IMR-90 (cell line): ENCODE measurements at regions not wholly inside any gene's neighbourhood (a gene's known extent, or its start where the extent isn't known, plus 50 kb on each side); places are given as distances from the start of the nearest gene placed in this dataset.

Source experiments
- ATAC-seq: fragments of 200-7000 bp; cut with Tn5 transposase; 2 replicates; pipeline ENCODE4 v1.9.1; 2020; ENCODE audit warnings: low read depth, mild to moderate bottlenecking, moderate library complexity
- BruUV-seq: library from RNA; stranded (reverse); fragments of 400-500 nt; replicated peaks from 2 replicates; lab custom pipeline; 2021; lab: Mats Ljungman, UMichigan
- CTCF ChIA-PET: fragments of 300-600 bp; formaldehyde crosslinking; extraction: SDS; loops from one replicate; lab custom pipeline; 2021; ENCODE audit warnings: antibody characterized with exemption; lab: Yijun Ruan, JAX
- POLR2A ChIA-PET: fragments of 300-600 bp; sonication (Branson Sonifier 250); formaldehyde crosslinking; loops from one replicate; lab custom pipeline; 2022; ENCODE audit warnings: antibody characterized with exemption; ENCODE audit not compliant: unreplicated experiment; lab: Charles Lee
- DNase-seq: peaks from one replicate; pipeline ENCODE4 v3.0.0; 2013
- H2AFZ ChIP-seq: replicated peaks from 2 replicates; pipeline ENCODE3; 2013; ENCODE audit warnings: low read length, mild to moderate bottlenecking; ENCODE audit not compliant: poor library complexity
- H2AK5ac ChIP-seq: 2 replicates; pipeline ENCODE4 v1.6.1; 2013; ENCODE audit warnings: low read depth, low read length, inconsistent platforms
- H2AK9ac ChIP-seq: replicated peaks from 2 replicates; pipeline ENCODE3; 2013; ENCODE audit warnings: mild to moderate bottlenecking, low read depth, low read length, moderate library complexity; ENCODE audit not compliant: poor library complexity
- H2BK120ac ChIP-seq: 2 replicates; pipeline ENCODE4 v1.6.1; 2013; ENCODE audit warnings: low read depth, low read length, inconsistent platforms
- H2BK15ac ChIP-seq: 3 replicates; pipeline ENCODE4 v1.6.1; 2013; ENCODE audit warnings: low read depth, low read length, inconsistent platforms
- H2BK20ac ChIP-seq: 2 replicates; pipeline ENCODE4 v1.6.1; 2013; ENCODE audit warnings: low read depth, mild to moderate bottlenecking, inconsistent platforms, low read length, moderate library complexity
- H2BK5ac ChIP-seq: 2 replicates; pipeline ENCODE4 v1.6.1; 2013; ENCODE audit warnings: mild to moderate bottlenecking, low read depth, low read length, inconsistent platforms; ENCODE audit not compliant: poor library complexity, severe bottlenecking
- H3K14ac ChIP-seq: replicated peaks from 2 replicates; pipeline ENCODE4 v1.6.1; 2013; ENCODE audit warnings: low read depth, low read length, inconsistent platforms
- H3K18ac ChIP-seq: 2 replicates; pipeline ENCODE4 v1.6.1; 2013; ENCODE audit warnings: low read depth, low read length, control low read depth
- H3K23ac ChIP-seq: 2 replicates; pipeline ENCODE4 v1.6.1; 2013; ENCODE audit warnings: low read depth, low read length, inconsistent platforms
- H3K27ac ChIP-seq: 2 replicates; pipeline ENCODE4 v1.5.1; 2013; ENCODE audit warnings: mild to moderate bottlenecking, control low read depth, low read length; ENCODE audit not compliant: insufficient read depth
- H3K27me3 ChIP-seq: 2 replicates; pipeline ENCODE4 v1.6.1; 2013; ENCODE audit warnings: low read length; ENCODE audit not compliant: control insufficient read depth, insufficient read depth
- H3K36me3 ChIP-seq: 2 replicates; pipeline ENCODE4 v1.6.1; 2013; ENCODE audit warnings: low read length, mixed read lengths; ENCODE audit not compliant: control insufficient read depth, insufficient read depth
- H3K4ac ChIP-seq: 2 replicates; pipeline ENCODE4 v1.6.1; 2013; ENCODE audit warnings: low read depth, low read length, inconsistent platforms
- H3K4me1 ChIP-seq: 2 replicates; pipeline ENCODE4 v1.6.1; 2013; ENCODE audit warnings: low read length, mixed read lengths; ENCODE audit not compliant: control insufficient read depth, insufficient read depth
- H3K4me2 ChIP-seq: 2 replicates; pipeline ENCODE4 v1.6.1; 2013; ENCODE audit warnings: low read depth, mild to moderate bottlenecking, control low read depth, low read length, moderate library complexity
- H3K4me3 ChIP-seq: 2 replicates; pipeline ENCODE4 v1.5.1; 2013; ENCODE audit warnings: low read depth, mild to moderate bottlenecking, control low read depth, low read length, moderate library complexity; ENCODE audit not compliant: insufficient read depth
- H3K56ac ChIP-seq: 2 replicates; pipeline ENCODE4 v1.6.1; 2013; ENCODE audit warnings: low read length, inconsistent platforms; ENCODE audit not compliant: insufficient read depth; ENCODE audit errors: extremely low read depth
- H3K79me1 ChIP-seq, 2 experiments: 2 replicates each; pipeline ENCODE4 v1.6.1; 2013; ENCODE audit warnings: low read length in 2 of 2, inconsistent platforms in 1 of 2, low read depth in 1 of 2
- H3K9ac ChIP-seq: 2 replicates; pipeline ENCODE4 v1.6.1; 2013; ENCODE audit warnings: low read depth, low read length, control low read depth
- H3K9me1 ChIP-seq: 2 replicates; pipeline ENCODE4 v1.6.1; 2013; ENCODE audit warnings: low read length, inconsistent platforms; ENCODE audit not compliant: insufficient read depth
- H3K9me3 ChIP-seq: 2 replicates; pipeline ENCODE4 v1.6.1; 2013; ENCODE audit warnings: low read length; ENCODE audit not compliant: control insufficient read depth, insufficient read depth
- H4K20me1 ChIP-seq: 2 replicates; pipeline ENCODE4 v1.6.1; 2013; ENCODE audit warnings: low read length, inconsistent platforms; ENCODE audit not compliant: insufficient read depth
- H4K5ac ChIP-seq: 2 replicates; pipeline ENCODE4 v1.6.1; 2013; ENCODE audit warnings: mild to moderate bottlenecking, low read depth, low read length, control low read depth
- H4K8ac ChIP-seq, 2 experiments: 2 replicates each; pipeline ENCODE4 v1.6.1; 2013; ENCODE audit warnings: low read depth in 2 of 2, low read length in 2 of 2, control low read depth in 1 of 2, inconsistent platforms in 1 of 2
- H4K91ac ChIP-seq: 2 replicates; pipeline ENCODE4 v1.6.1; 2013; ENCODE audit warnings: low read depth, low read length, inconsistent platforms; ENCODE audit not compliant: insufficient read depth
- BHLHE40 ChIP-seq: fragments of 150-350 bp; IDR thresholded peaks from 2 replicates; pipeline ENCODE4 v1.6.1; 2016; ENCODE audit warnings: mild to moderate bottlenecking, low read depth, low read length
- CEBPB ChIP-seq: IDR thresholded peaks from 2 replicates; pipeline ENCODE4 v1.6.1; 2012; ENCODE audit warnings: low read depth, low read length, improper control_type of control experiment
- CHD1 ChIP-seq: IDR thresholded peaks from 2 replicates; pipeline ENCODE4 v1.6.1; 2012; ENCODE audit warnings: low read depth, low read length, improper control_type of control experiment
- FOS ChIP-seq: fragments of 150-350 bp; IDR thresholded peaks from 2 replicates; pipeline ENCODE4 v1.6.1; 2016; ENCODE audit warnings: low read depth, low read length
- MAFK ChIP-seq: IDR thresholded peaks from 2 replicates; pipeline ENCODE4 v1.6.1; 2012; ENCODE audit warnings: low read depth, low read length, improper control_type of control experiment
- MAZ ChIP-seq: IDR thresholded peaks from 2 replicates; pipeline ENCODE4 v1.6.1; 2012; ENCODE audit warnings: low read depth, mild to moderate bottlenecking, low read length, improper control_type of control experiment, moderate library complexity, borderline replicate concordance
- MXI1 ChIP-seq: IDR thresholded peaks from 2 replicates; pipeline ENCODE4 v1.6.1; 2012; ENCODE audit warnings: low read depth, mild to moderate bottlenecking, low read length, moderate library complexity, borderline replicate concordance
- NFE2L2 ChIP-seq: fragments of 150-350 bp; IDR thresholded peaks from 2 replicates; pipeline ENCODE4 v1.6.1; 2016; ENCODE audit warnings: low read depth, mild to moderate bottlenecking, low read length
- POLR2A ChIP-seq: IDR thresholded peaks from 2 replicates; pipeline ENCODE4 v1.6.1; 2012; ENCODE audit warnings: mild to moderate bottlenecking, low read depth, low read length
- RAD21 ChIP-seq: IDR thresholded peaks from 2 replicates; pipeline ENCODE4 v1.6.1; 2012; ENCODE audit warnings: low read length, improper control_type of control experiment
- RCOR1 ChIP-seq: IDR thresholded peaks from 2 replicates; pipeline ENCODE4 v1.6.1; 2012; ENCODE audit warnings: mild to moderate bottlenecking, low read length, improper control_type of control experiment; ENCODE audit not compliant: insufficient replicate concordance
- RFX5 ChIP-seq: IDR thresholded peaks from 2 replicates; pipeline ENCODE4 v1.8.0; 2012; ENCODE audit warnings: low read depth, mild to moderate bottlenecking, low read length, moderate library complexity
- SMC3 ChIP-seq: fragments of 150-350 bp; IDR thresholded peaks from 2 replicates; pipeline ENCODE4 v1.6.1; 2016; ENCODE audit warnings: low read depth, mild to moderate bottlenecking, antibody characterized with exemption, low read length, moderate library complexity
- WGBS, 2 experiments: methylation state at CpG; one replicate each; pipeline versions ENCODE4 v1.1.5 to v1.1.7; 2013; ENCODE audit warnings: missing lambda C conversion rate in 2 of 2; ENCODE audit not compliant: insufficient read length in 1 of 2; ENCODE audit errors: extremely low coverage in 2 of 2; 5-methylcytosine and 5-hydroxymethylcytosine counted together
- dilution Hi-C: fragments of 300-500 bp; cut with HindIII; formaldehyde crosslinking; loops from one replicate; pipeline ENCODE4 v1.14.3; 2018; ENCODE audit warnings: low sequenced_read_pairs; ENCODE audit not compliant: unreplicated experiment
- in situ Hi-C: fragments of 300-500 bp; cut with MboI; formaldehyde crosslinking; loops from 3 replicates; pipeline ENCODE4 v1.14.3; 2019; ENCODE audit warnings: low sequenced_read_pairs, inconsistent platforms, mixed read lengths
- intact Hi-C: fragments of 100-400 bp; cut with micrococcal nuclease; formaldehyde crosslinking; loops from 2 replicates; pipeline ENCODE4 v1.10.0; 2022
- TF ChIP-seq, protein P1 (sequence below): conservative IDR thresholded peaks from 2 replicates; pipeline ENCODE4 v1.5.1; 2012; ENCODE audit warnings: mild to moderate bottlenecking, low read depth, low read length, improper control_type of control experiment
- TF ChIP-seq, protein P2 (sequence below): fragments of 150-350 bp; IDR thresholded peaks from 2 replicates; pipeline ENCODE4 v1.6.1; 2017; ENCODE audit warnings: mild to moderate bottlenecking, antibody characterized with exemption, low read length, low read depth
- TF ChIP-seq, protein P3 (sequence below): fragments of 150-350 bp; IDR thresholded peaks from 2 replicates; pipeline ENCODE4 v1.6.1; 2016; ENCODE audit warnings: low read depth, mild to moderate bottlenecking, low read length, moderate library complexity, borderline replicate concordance

DNA sequence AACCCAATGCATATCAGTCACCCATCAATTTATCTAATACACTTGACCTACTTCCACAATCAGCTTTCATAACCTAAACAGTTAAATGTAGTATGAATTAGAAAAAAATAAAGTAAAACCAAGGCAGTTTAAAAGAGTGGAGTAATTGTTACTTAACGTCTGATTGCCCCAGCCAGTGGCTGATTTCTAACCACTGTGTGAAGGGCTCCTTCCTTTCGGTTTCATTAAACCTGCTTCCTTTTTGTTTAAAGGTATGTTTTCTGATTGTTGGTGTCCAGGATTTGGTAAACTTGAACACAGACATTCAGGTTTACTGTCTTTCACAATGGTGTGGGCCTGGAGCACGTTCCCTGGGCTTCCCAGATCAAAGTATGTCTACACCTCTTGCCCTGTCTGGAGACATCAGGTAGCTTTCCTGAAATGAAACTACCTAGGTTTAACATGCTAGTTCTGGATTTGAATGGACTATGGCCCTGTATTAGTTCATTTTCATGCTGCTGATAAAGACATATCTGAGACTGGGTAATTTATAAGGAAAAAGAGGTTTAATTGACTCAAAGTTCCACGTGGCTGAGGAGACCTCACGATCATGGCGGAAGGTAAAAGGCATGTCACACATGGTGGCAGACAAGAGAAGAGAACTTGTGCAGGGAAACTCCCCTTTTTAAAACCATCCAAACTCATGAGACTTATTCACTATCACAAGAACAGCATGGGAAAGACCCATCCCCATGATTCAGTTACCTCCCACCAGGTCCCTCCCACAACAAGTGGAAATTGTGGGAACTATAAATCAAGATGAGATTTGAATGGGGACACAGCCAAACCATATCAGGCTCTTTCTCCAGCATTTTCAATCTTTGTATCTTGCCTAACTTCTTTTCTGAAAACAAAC is 605.2 kb upstream of the ID2 start:
- Histone ChIP-seq H4K91ac (no peak overlapping the region), H3K9me3 (no peaks in the 10 kb centered on the region), H2BK5ac (no peak overlapping the region), H2BK120ac (no peak overlapping the region), H3K4ac (no peak overlapping the region), H2AK9ac (no peak overlapping the region), H3K18ac (no peak overlapping the region), H3K56ac (no peak overlapping the region), H3K79me1 (no peaks in the 10 kb centered on the region), H2AK5ac (no peak overlapping the region), H4K5ac (no peak overlapping the region), H2BK15ac (no peak overlapping the region), H3K14ac (no peak overlapping the region), H3K4me1 (no peaks in the 10 kb centered on the region), H3K4me2 (no peak overlapping the region), H3K9me1 (no peaks in the 10 kb centered on the region), H3K36me3 (no peaks in the 10 kb centered on the region), H3K23ac (no peak overlapping the region), H2AFZ (no peak overlapping the region), H3K27ac (no peak overlapping the region), H3K4me3 (no peak overlapping the region), H2BK20ac (no peak overlapping the region), H4K20me1 (no peaks in the 10 kb centered on the region), H3K9ac (no peak overlapping the region), H4K8ac (no peak overlapping the region), H3K27me3 (no peaks in the 10 kb centered on the region)
- in situ Hi-C loops = no loop called here
- dilution Hi-C loops = no loop called here
- ATAC-seq = no peak
- no TSS peak for BruUV-seq
- no peak for TF ChIP-seq RCOR1
- no peak for TF ChIP-seq RAD21
- no peak for TF ChIP-seq NFE2L2
- no peak for TF ChIP-seq RFX5
- TF ChIP-seq POLR2A = no peak
- TF ChIP-seq MXI1 = no peak
- TF ChIP-seq CHD1 = no peak
- no peak for TF ChIP-seq MAFK
- no peak for TF ChIP-seq SMC3
- TF ChIP-seq CEBPB = no peak
- TF ChIP-seq, protein P1, sequence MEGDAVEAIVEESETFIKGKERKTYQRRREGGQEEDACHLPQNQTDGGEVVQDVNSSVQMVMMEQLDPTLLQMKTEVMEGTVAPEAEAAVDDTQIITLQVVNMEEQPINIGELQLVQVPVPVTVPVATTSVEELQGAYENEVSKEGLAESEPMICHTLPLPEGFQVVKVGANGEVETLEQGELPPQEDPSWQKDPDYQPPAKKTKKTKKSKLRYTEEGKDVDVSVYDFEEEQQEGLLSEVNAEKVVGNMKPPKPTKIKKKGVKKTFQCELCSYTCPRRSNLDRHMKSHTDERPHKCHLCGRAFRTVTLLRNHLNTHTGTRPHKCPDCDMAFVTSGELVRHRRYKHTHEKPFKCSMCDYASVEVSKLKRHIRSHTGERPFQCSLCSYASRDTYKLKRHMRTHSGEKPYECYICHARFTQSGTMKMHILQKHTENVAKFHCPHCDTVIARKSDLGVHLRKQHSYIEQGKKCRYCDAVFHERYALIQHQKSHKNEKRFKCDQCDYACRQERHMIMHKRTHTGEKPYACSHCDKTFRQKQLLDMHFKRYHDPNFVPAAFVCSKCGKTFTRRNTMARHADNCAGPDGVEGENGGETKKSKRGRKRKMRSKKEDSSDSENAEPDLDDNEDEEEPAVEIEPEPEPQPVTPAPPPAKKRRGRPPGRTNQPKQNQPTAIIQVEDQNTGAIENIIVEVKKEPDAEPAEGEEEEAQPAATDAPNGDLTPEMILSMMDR = no peak
- TF ChIP-seq MAZ = no peak
- no peak for TF ChIP-seq BHLHE40
- TF ChIP-seq, protein P2, sequence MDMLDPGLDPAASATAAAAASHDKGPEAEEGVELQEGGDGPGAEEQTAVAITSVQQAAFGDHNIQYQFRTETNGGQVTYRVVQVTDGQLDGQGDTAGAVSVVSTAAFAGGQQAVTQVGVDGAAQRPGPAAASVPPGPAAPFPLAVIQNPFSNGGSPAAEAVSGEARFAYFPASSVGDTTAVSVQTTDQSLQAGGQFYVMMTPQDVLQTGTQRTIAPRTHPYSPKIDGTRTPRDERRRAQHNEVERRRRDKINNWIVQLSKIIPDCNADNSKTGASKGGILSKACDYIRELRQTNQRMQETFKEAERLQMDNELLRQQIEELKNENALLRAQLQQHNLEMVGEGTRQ = no peak
- TF ChIP-seq FOS = no peak
- TF ChIP-seq, protein P3, sequence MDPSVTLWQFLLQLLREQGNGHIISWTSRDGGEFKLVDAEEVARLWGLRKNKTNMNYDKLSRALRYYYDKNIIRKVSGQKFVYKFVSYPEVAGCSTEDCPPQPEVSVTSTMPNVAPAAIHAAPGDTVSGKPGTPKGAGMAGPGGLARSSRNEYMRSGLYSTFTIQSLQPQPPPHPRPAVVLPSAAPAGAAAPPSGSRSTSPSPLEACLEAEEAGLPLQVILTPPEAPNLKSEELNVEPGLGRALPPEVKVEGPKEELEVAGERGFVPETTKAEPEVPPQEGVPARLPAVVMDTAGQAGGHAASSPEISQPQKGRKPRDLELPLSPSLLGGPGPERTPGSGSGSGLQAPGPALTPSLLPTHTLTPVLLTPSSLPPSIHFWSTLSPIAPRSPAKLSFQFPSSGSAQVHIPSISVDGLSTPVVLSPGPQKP = no peak
- ChIA-PET POLR2A (no interaction called here), CTCF (no interaction called here)
- WGBS, 2 experiments = no CpG with 5 or more reads among the region's 6 CpGs
- DNase-seq = no peak
- intact Hi-C loops = no loop called here
